ENCODE measurements at regions not wholly inside any gene's neighbourhood (a gene's known extent, or its start where the extent isn't known, plus 50 kb on each side); places are given as distances from the start of the nearest gene placed in this dataset.
A peak's percentile ranks its signal among the peaks of the same experiment; 100 is the strongest.

GRCh38 chr7:85454904-85455303 lies 268.0 kb upstream of the SEMA3D start:
- Mint-ChIP-seq H3K4me1 (no peaks in the 10 kb centered on the region), H3K9me3 (no peaks in the 10 kb centered on the region), H3K27ac (no peak overlapping the region), H3K4me3 (no peak overlapping the region), H3K36me3 (ENCODE audit: low read depth) (no peaks in the 10 kb centered on the region), H3K27me3 (ENCODE audit: low read depth, poor library complexity) (peaks cover 3% of the 10 kb centered on the region)
- no peak for DNase-seq
- TF ChIP-seq CTCF (IDR thresholded peaks at IDR 0.05): no peak

GRCh38 chr7:85452674-85453073 lies 265.8 kb upstream of the SEMA3D start:
- no peaks in the 10 kb centered on the region for H3K4me1 Mint-ChIP-seq
- no peak overlapping the region for H3K4me3 Mint-ChIP-seq
- TF ChIP-seq CTCF (IDR thresholded peaks at IDR 0.05): no peak
- H3K27me3 Mint-ChIP-seq (ENCODE audit: low read depth, poor library complexity): peaks cover 3% of the 10 kb centered on the region
- H3K36me3 Mint-ChIP-seq (ENCODE audit: low read depth): no peaks in the 10 kb centered on the region
- H3K27ac Mint-ChIP-seq: no peak overlapping the region
- no peaks in the 10 kb centered on the region for H3K9me3 Mint-ChIP-seq
- DNase-seq: no peak

- Mint-ChIP-seq H3K9me3 (no peaks in the 10 kb centered on the region), H3K4me1 (no peaks in the 10 kb centered on the region), H3K27ac (peak overlapping the region; percentile 16), H3K27me3 (ENCODE audit: low read depth, poor library complexity) (no peaks in the 10 kb centered on the region), H3K36me3 (ENCODE audit: low read depth) (no peaks in the 10 kb centered on the region), H3K4me3 (no peak overlapping the region)
- no peak for DNase-seq
- TF ChIP-seq CTCF (IDR thresholded peaks at IDR 0.05): no peak
These were observed 262.6 kb upstream of the SEMA3D start for GRCh38 chr7:85449478-85449877.

- Mint-ChIP-seq H3K36me3 (ENCODE audit: low read depth) (no peaks in the 10 kb centered on the region), H3K27ac (no peak overlapping the region), H3K9me3 (no peaks in the 10 kb centered on the region), H3K4me3 (no peak overlapping the region), H3K4me1 (no peaks in the 10 kb centered on the region), H3K27me3 (ENCODE audit: low read depth, poor library complexity) (no peaks in the 10 kb centered on the region)
- no peak for TF ChIP-seq CTCF (IDR thresholded peaks at IDR 0.05)
- no peak for DNase-seq
These were observed 260.1 kb upstream of the SEMA3D start for GRCh38 chr7:85447004-85447403.

GRCh38 chr7:85426487-85426960 lies 239.7 kb upstream of the SEMA3D start:
- no peaks in the 10 kb centered on the region for H3K36me3 Mint-ChIP-seq (ENCODE audit: low read depth)
- H3K4me3 Mint-ChIP-seq: no peak overlapping the region
- peaks cover 4% of the 10 kb centered on the region for H3K27me3 Mint-ChIP-seq (ENCODE audit: low read depth, poor library complexity)
- no peaks in the 10 kb centered on the region for H3K4me1 Mint-ChIP-seq
- no peaks in the 10 kb centered on the region for H3K9me3 Mint-ChIP-seq
- no peak overlapping the region for H3K27ac Mint-ChIP-seq
- TF ChIP-seq CTCF (IDR thresholded peaks at IDR 0.05): no peak
- DNase-seq: no peak

- DNase-seq: no peak
- Mint-ChIP-seq H3K27ac (no peak overlapping the region), H3K27me3 (ENCODE audit: low read depth, poor library complexity) (peaks cover 4% of the 10 kb centered on the region), H3K4me3 (no peak overlapping the region), H3K4me1 (no peaks in the 10 kb centered on the region), H3K36me3 (ENCODE audit: low read depth) (no peaks in the 10 kb centered on the region), H3K9me3 (no peaks in the 10 kb centered on the region)
- TF ChIP-seq CTCF (IDR thresholded peaks at IDR 0.05): no peak
These were observed 237.4 kb upstream of the SEMA3D start for GRCh38 chr7:85424298-85424697.

Measured in nephron progenitor cell (in vitro differentiated cells).